Gastrocnemius medialis (tissue), 4 donors: ENCODE measurements at regions not wholly inside any gene's neighbourhood (a gene's known extent, or its start where the extent isn't known, plus 50 kb on each side); places are given as distances from the start of the nearest gene placed in this dataset.

Experiments
- ATAC-seq, 2 donors: fragments of 150-250 bp; one replicate each; pipeline ENCODE4 v1.9.1; 2016
- DNase-seq, 2 donors: peaks; one replicate each; pipeline ENCODE4 v3.0.0-alpha.2; 2019
- H3K27ac ChIP-seq, 4 donors: fragments of 200-600 bp; sonication (generic); 1 replicate in 1 of 4; 2 replicates in 3 of 4; pipeline ENCODE4 v1.5.1; 2016 to 2018; ENCODE audit warnings: mild to moderate bottlenecking in 2 of 4, moderate library complexity in 1 of 4
- H3K27me3 ChIP-seq, 3 donors: fragments of 200-600 bp; sonication (generic) in 2 of 3; 1 replicate in 1 of 3; 2 replicates in 2 of 3; pipeline versions ENCODE4 v1.5.1 to v1.6.0; 2016 to 2019; ENCODE audit warnings: mild to moderate bottlenecking in 1 of 3, moderate library complexity in 1 of 3
- H3K36me3 ChIP-seq, 2 donors: fragments of 200-600 bp; sonication (generic) in 1 of 2; one replicate each; pipeline ENCODE4 v1.5.1; 2017 to 2018
- H3K4me1 ChIP-seq, 2 donors: fragments of 200-600 bp; sonication (generic) in 1 of 2; one replicate each; pipeline ENCODE4 v1.5.1; 2016 to 2017; ENCODE audit warnings: mild to moderate bottlenecking in 2 of 2
- H3K4me3 ChIP-seq, 4 donors: fragments of 200-600 bp; sonication (generic) in 3 of 4; 1 replicate in 1 of 4; 2 replicates in 3 of 4; pipeline ENCODE4 v1.5.1; 2016 to 2019; ENCODE audit warnings: mild to moderate bottlenecking in 2 of 4
- H3K9me3 ChIP-seq, 3 donors: fragments of 200-600 bp; sonication (generic) in 2 of 3; 1 replicate in 1 of 3; 2 replicates in 2 of 3; pipeline ENCODE4 v1.5.1; 2016 to 2019
- POLR2A ChIP-seq, 2 donors: fragments of 450-650 bp; IDR thresholded peaks; one replicate each; pipeline ENCODE4 v1.6.1; 2017; ENCODE audit warnings: antibody characterized with exemption in 2 of 2, mild to moderate bottlenecking in 2 of 2, moderate library complexity in 2 of 2
- in situ Hi-C, 4 donors: fragments of 200-750 bp; cut with MboI; loops; one replicate each; pipeline versions ENCODE4 v1.15.0 to v1.8.0; 2017; ENCODE audit warnings: low sequenced_read_pairs in 4 of 4
- intact Hi-C: fragments of 100-400 bp; cut with DNase I; formaldehyde crosslinking; loops from one replicate; pipeline ENCODE4 v1.15.1; 2023; ENCODE audit warnings: low total_unique reads
- TF ChIP-seq, protein P1 (sequence below), 5 experiments: fragments of 450-650 bp in 3 of 5; fragments of 200-600 bp in 2 of 5; sonication (generic) in 2 of 5; IDR thresholded peaks in 4 of 5; conservative IDR thresholded peaks in 1 of 5; 1 replicate in 4 of 5; 2 replicates in 1 of 5; pipeline ENCODE4 v1.5.1; 2016 to 2019; ENCODE audit warnings: antibody characterized with exemption in 5 of 5, mild to moderate bottlenecking in 3 of 5, moderate library complexity in 3 of 5

DNA sequence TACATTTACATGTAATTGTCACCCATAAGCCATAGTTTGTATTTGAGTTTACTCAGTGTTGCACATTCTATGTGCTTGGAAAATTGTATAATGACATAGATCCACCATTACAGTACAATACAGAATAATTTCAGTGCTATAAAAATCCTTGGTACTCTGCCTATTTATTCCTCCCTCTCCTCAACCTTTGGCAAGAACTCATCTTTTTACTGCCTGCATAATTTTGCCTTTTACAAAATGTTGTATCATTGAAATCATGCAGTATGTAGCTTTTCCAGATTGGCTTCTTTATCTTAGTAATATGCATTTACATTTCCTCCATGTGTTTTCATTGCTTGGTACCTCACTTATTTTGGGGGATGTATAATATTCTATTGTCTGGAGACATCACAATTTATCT, 786.9 kb upstream of the SEMA6D start:
- H3K27ac ChIP-seq = no peak overlapping the region
- intact Hi-C loops = no loop called here
- H3K4me3 ChIP-seq = no peak overlapping the region
- H3K36me3 ChIP-seq = no peaks in the 10 kb centered on the region
- no peak for ATAC-seq
- no peaks in the 10 kb centered on the region for H3K27me3 ChIP-seq
- in situ Hi-C loops = no loop called here
- no peak for DNase-seq
- H3K4me1 ChIP-seq = no peaks in the 10 kb centered on the region
- no peak for TF ChIP-seq POLR2A (IDR thresholded peaks at IDR 0.05)
- TF ChIP-seq, protein P1, sequence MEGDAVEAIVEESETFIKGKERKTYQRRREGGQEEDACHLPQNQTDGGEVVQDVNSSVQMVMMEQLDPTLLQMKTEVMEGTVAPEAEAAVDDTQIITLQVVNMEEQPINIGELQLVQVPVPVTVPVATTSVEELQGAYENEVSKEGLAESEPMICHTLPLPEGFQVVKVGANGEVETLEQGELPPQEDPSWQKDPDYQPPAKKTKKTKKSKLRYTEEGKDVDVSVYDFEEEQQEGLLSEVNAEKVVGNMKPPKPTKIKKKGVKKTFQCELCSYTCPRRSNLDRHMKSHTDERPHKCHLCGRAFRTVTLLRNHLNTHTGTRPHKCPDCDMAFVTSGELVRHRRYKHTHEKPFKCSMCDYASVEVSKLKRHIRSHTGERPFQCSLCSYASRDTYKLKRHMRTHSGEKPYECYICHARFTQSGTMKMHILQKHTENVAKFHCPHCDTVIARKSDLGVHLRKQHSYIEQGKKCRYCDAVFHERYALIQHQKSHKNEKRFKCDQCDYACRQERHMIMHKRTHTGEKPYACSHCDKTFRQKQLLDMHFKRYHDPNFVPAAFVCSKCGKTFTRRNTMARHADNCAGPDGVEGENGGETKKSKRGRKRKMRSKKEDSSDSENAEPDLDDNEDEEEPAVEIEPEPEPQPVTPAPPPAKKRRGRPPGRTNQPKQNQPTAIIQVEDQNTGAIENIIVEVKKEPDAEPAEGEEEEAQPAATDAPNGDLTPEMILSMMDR (IDR thresholded peaks at IDR 0.05 in 4 of 5, conservative IDR thresholded peaks at IDR 0.05 in 1 of 5) = no peak
- no peaks in the 10 kb centered on the region for H3K9me3 ChIP-seq

GRCh38 chr15:46933332-46933731, 784.0 kb upstream of the SEMA6D start:
- Histone ChIP-seq H3K4me1 (no peaks in the 10 kb centered on the region), H3K9me3 (no peaks in the 10 kb centered on the region), H3K36me3 (no peaks in the 10 kb centered on the region), H3K27ac (no peak overlapping the region), H3K27me3 (no peaks in the 10 kb centered on the region), H3K4me3 (no peak overlapping the region)
- DNase-seq (no peak), ATAC-seq (no peak)
- TF ChIP-seq POLR2A (IDR thresholded peaks at IDR 0.05) = no peak
- TF ChIP-seq, protein P1 (IDR thresholded peaks at IDR 0.05 in 4 of 5, conservative IDR thresholded peaks at IDR 0.05 in 1 of 5) = no peak
- intact Hi-C loops = no loop called here
- in situ Hi-C loops = no loop called here

- intact Hi-C loops (no loop called here), in situ Hi-C loops (no loop called here)
- Histone ChIP-seq H3K9me3 (no peaks in the 10 kb centered on the region), H3K4me3 (no peak overlapping the region), H3K36me3 (no peaks in the 10 kb centered on the region), H3K27ac (no peak overlapping the region), H3K4me1 (no peaks in the 10 kb centered on the region), H3K27me3 (no peaks in the 10 kb centered on the region)
- ATAC-seq = no peak
- TF ChIP-seq, protein P1 (IDR thresholded peaks at IDR 0.05 in 4 of 5, conservative IDR thresholded peaks at IDR 0.05 in 1 of 5) = no peak
- no peak for TF ChIP-seq POLR2A (IDR thresholded peaks at IDR 0.05)
- no peak for DNase-seq
Observed at GRCh38 chr15:46934851-46935250, 782.5 kb upstream of the SEMA6D start.

- no peak for TF ChIP-seq POLR2A (IDR thresholded peaks at IDR 0.05)
- TF ChIP-seq, protein P1 (IDR thresholded peaks at IDR 0.05 in 4 of 5, conservative IDR thresholded peaks at IDR 0.05 in 1 of 5) = no peak
- Histone ChIP-seq H3K36me3 (no peaks in the 10 kb centered on the region), H3K9me3 (no peaks in the 10 kb centered on the region), H3K27ac (no peak overlapping the region), H3K4me1 (no peaks in the 10 kb centered on the region), H3K27me3 (no peaks in the 10 kb centered on the region), H3K4me3 (no peak overlapping the region)
- intact Hi-C loops (no loop called here), in situ Hi-C loops (no loop called here)
- DNase-seq = no peak
- no peak for ATAC-seq
Observed at GRCh38 chr15:46938169-46938568, 779.1 kb upstream of the SEMA6D start.

GRCh38 chr15:46941241-46941640, 776.1 kb upstream of the SEMA6D start:
- DNase-seq = no peak
- no peak overlapping the region for H3K27ac ChIP-seq
- H3K27me3 ChIP-seq = no peaks in the 10 kb centered on the region
- intact Hi-C loops (no loop called here), in situ Hi-C loops (no loop called here)
- TF ChIP-seq, protein P1 (IDR thresholded peaks at IDR 0.05 in 4 of 5, conservative IDR thresholded peaks at IDR 0.05 in 1 of 5) = no peak
- TF ChIP-seq POLR2A (IDR thresholded peaks at IDR 0.05) = no peak
- no peak overlapping the region for H3K4me3 ChIP-seq
- H3K4me1 ChIP-seq = no peaks in the 10 kb centered on the region
- H3K36me3 ChIP-seq = no peaks in the 10 kb centered on the region
- no peak for ATAC-seq
- H3K9me3 ChIP-seq = no peaks in the 10 kb centered on the region
